PC-9 (cell line): ENCODE measurements at regions not wholly inside any gene's neighbourhood (a gene's known extent, or its start where the extent isn't known, plus 50 kb on each side); places are given as distances from the start of the nearest gene placed in this dataset.
A peak's percentile ranks its signal among the peaks of the same experiment; 100 is the strongest.

Experiments
- BruUV-seq: library from RNA; stranded (reverse); fragments of 400-500 nt; replicated peaks from 2 replicates; lab custom pipeline; 2021; lab: Mats Ljungman, UMichigan
- CTCF ChIA-PET: fragments of 300-600 bp; sonication (Branson Sonifier 250); formaldehyde crosslinking; loops from one replicate; lab custom pipeline; 2022; ENCODE audit warnings: antibody characterized with exemption; lab: Charles Lee
- POLR2A ChIA-PET: fragments of 300-600 bp; sonication (Branson Sonifier 250); formaldehyde crosslinking; loops from one replicate; lab custom pipeline; 2022; ENCODE audit warnings: antibody characterized with exemption; ENCODE audit not compliant: unreplicated experiment; lab: Charles Lee
- DNase-seq, 2 experiments: peaks; one replicate each; pipeline versions ENCODE4 v3.0.0 to v3.0.0-alpha.2; 2015 to 2022; ENCODE audit warnings: mixed read lengths in 1 of 2
- H2AFZ ChIP-seq: fragments of 200-600 bp; sonication (generic); 2 replicates; pipeline ENCODE4 v1.8.1; 2017; ENCODE audit warnings: antibody characterized with exemption
- H3F3A ChIP-seq: fragments of 200-600 bp; sonication (generic); 2 replicates; pipeline ENCODE4 v1.8.1; 2017; ENCODE audit warnings: antibody characterized with exemption, mild to moderate bottlenecking, low read depth; ENCODE audit not compliant: insufficient read depth
- H3K27ac ChIP-seq: fragments of 200-600 bp; sonication (generic); 2 replicates; pipeline ENCODE4 v1.6.1; 2016; ENCODE audit warnings: mixed run types
- H3K27me3 ChIP-seq: fragments of 200-600 bp; sonication (generic); 2 replicates; pipeline ENCODE4 v1.6.1; 2016; ENCODE audit warnings: low read depth, mixed run types; ENCODE audit not compliant: insufficient read depth
- H3K36me3 ChIP-seq: fragments of 200-600 bp; sonication (generic); 2 replicates; pipeline ENCODE4 v1.6.1; 2016; ENCODE audit warnings: low read depth, mixed run types
- H3K4me1 ChIP-seq: fragments of 200-600 bp; sonication (generic); replicated peaks from 2 replicates; pipeline ENCODE4 v1.6.1; 2016; ENCODE audit warnings: mixed run types; ENCODE audit not compliant: insufficient read depth
- H3K4me2 ChIP-seq: fragments of 200-600 bp; sonication (generic); 2 replicates; pipeline ENCODE4 v1.6.1; 2017; ENCODE audit warnings: mixed run types
- H3K4me3 ChIP-seq: fragments of 200-600 bp; sonication (generic); 2 replicates; pipeline ENCODE4 v1.6.1; 2016; ENCODE audit warnings: mixed run types
- H3K79me2 ChIP-seq: fragments of 200-600 bp; sonication (generic); 2 replicates; pipeline ENCODE4 v1.6.1; 2017; ENCODE audit warnings: low read depth, mixed run types
- H3K9me2 ChIP-seq: fragments of 200-600 bp; sonication (generic); 2 replicates; pipeline ENCODE4 v1.8.1; 2017; ENCODE audit warnings: mild to moderate bottlenecking; ENCODE audit not compliant: insufficient read depth
- H3K9me3 ChIP-seq: fragments of 200-600 bp; sonication (generic); 2 replicates; pipeline ENCODE4 v1.8.1; 2016; ENCODE audit warnings: low read depth; ENCODE audit not compliant: insufficient read depth
- H4K20me1 ChIP-seq: fragments of 200-600 bp; sonication (generic); 2 replicates; pipeline ENCODE4 v1.8.1; 2017; ENCODE audit not compliant: insufficient read depth
- CTCF ChIP-seq: fragments of 200-600 bp; sonication (generic); conservative IDR thresholded peaks from 2 replicates; pipeline ENCODE4 v1.6.1; 2017; ENCODE audit warnings: mixed run types, antibody characterized with exemption, mild to moderate bottlenecking, moderate library complexity
- EZH2 ChIP-seq: fragments of 200-600 bp; sonication (generic); IDR thresholded peaks from 2 replicates; pipeline ENCODE4 v1.8.0; 2017; ENCODE audit warnings: antibody characterized with exemption, low read depth
- intact Hi-C: fragments of 100-400 bp; cut with micrococcal nuclease; formaldehyde crosslinking; loops from one replicate; pipeline ENCODE4 v1.10.0; 2022; ENCODE audit not compliant: unreplicated experiment

- no TSS peak for BruUV-seq
- TF ChIP-seq EZH2 (no peak), CTCF (no peak)
- H4K20me1 ChIP-seq: no peaks in the 10 kb centered on the region
- CTCF ChIA-PET: interaction anchor here (0.7 to 1.4 kb wide), 3 partner anchors 334 to 1197 kb away, joined by 4 to 6 read pairs (median 5); no protein-coding TSS in a partner anchor
- H3F3A ChIP-seq: no peaks in the 10 kb centered on the region
- DNase-seq: no peak
- no peak overlapping the region for H3K27ac ChIP-seq
- POLR2A ChIA-PET: no interaction called here
- H3K4me2 ChIP-seq: no peak overlapping the region
- no peaks in the 10 kb centered on the region for H3K79me2 ChIP-seq
- H3K4me3 ChIP-seq: no peak overlapping the region
- H3K27me3 ChIP-seq: no peaks in the 10 kb centered on the region
- no peaks in the 10 kb centered on the region for H3K36me3 ChIP-seq
- H3K9me2 ChIP-seq: no peaks in the 10 kb centered on the region
- intact Hi-C loops: loop anchor here (5.0 to 10.0 kb wide), 2 partner anchors 560 to 1762 kb away; no protein-coding TSS in a partner anchor
- H3K4me1 ChIP-seq: no peaks in the 10 kb centered on the region; the same call in 1 of the 2 replicates
- no peaks in the 10 kb centered on the region for H3K9me3 ChIP-seq
- H2AFZ ChIP-seq: no peak overlapping the region
Observed at GRCh38 chr18:8987241-8987640, 115.3 kb upstream of the NDUFV2 start.

DNA sequence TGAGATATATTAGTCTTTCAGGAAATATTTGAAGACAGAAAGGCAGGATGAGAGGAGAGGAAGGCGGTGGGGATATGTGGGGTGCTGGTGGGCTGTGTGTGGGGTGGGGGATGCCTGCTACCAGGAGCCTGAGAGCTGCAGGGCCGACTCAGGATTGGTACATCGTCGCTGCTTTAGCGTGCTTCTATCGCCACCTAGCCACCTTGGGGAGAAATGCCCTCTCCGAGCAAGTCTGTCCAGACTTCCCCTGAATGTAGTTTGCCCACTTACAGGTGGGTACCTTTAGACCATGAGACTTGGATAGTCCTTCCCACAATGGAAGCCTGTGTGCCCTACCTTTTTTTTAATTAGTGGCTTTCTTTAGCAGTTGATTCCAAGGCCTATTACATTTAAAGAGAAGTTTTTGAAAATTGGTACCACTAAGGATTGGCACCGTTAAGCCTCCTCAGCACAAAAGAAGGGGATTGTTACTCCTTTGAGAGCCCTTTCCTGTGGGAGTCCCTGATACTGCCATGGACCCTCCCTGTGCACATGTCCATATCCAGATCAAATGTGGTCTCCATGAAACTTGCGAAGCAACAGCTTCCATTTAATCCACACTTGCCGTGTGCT is 114.1 kb upstream of the NDUFV2 start:
- POLR2A ChIA-PET: no interaction called here

GRCh38 chr18:8989017-8989416 is 113.5 kb upstream of the NDUFV2 start:
- Histone ChIP-seq H3K4me2 (no peak overlapping the region), H3K27ac (no peak overlapping the region), H3F3A (no peaks in the 10 kb centered on the region), H3K4me3 (no peak overlapping the region), H3K4me1 (no peaks in the 10 kb centered on the region; the same call in 1 of the 2 replicates), H4K20me1 (no peaks in the 10 kb centered on the region), H3K36me3 (no peaks in the 10 kb centered on the region), H3K27me3 (no peaks in the 10 kb centered on the region), H2AFZ (no peak overlapping the region), H3K9me3 (no peaks in the 10 kb centered on the region), H3K79me2 (no peaks in the 10 kb centered on the region), H3K9me2 (no peaks in the 10 kb centered on the region)
- intact Hi-C loops: loop anchor here (5.0 to 10.0 kb wide), 2 partner anchors 562 to 1764 kb away; no protein-coding TSS in a partner anchor
- no peak for DNase-seq
- ChIA-PET POLR2A (no interaction called here), CTCF (interaction anchor here (1.7 kb wide), 1 partner anchor 292 kb away, joined by 7 read pairs; no protein-coding TSS in a partner anchor)
- TF ChIP-seq CTCF (no peak), EZH2 (no peak)
- no TSS peak for BruUV-seq

More for the DNA sequence above, 114.1 kb upstream of the NDUFV2 start:
- DNase-seq: peak; percentile 43 to 49
- H3K4me3 ChIP-seq: no peak overlapping the region
- intact Hi-C loops: loop anchor here (1.0 to 10.0 kb wide), 4 partner anchors 160 to 1764 kb away; no protein-coding TSS in a partner anchor
- no peaks in the 10 kb centered on the region for H4K20me1 ChIP-seq
- H3K4me2 ChIP-seq: no peak overlapping the region
- no peaks in the 10 kb centered on the region for H3K36me3 ChIP-seq
- CTCF ChIA-PET: interaction anchor here (0.6 to 1.7 kb wide), 8 partner anchors 188 to 1198 kb away, joined by 3 to 7 read pairs (median 4); no protein-coding TSS in a partner anchor
- TF ChIP-seq EZH2 (no peak), CTCF (peak; percentile 85)
- no peak overlapping the region for H2AFZ ChIP-seq
- no peaks in the 10 kb centered on the region; the same call in 1 of the 2 replicates for H3K4me1 ChIP-seq
- no peaks in the 10 kb centered on the region for H3K27me3 ChIP-seq
- no peaks in the 10 kb centered on the region for H3F3A ChIP-seq
- H3K27ac ChIP-seq: no peak overlapping the region
- H3K79me2 ChIP-seq: no peaks in the 10 kb centered on the region
- H3K9me2 ChIP-seq: no peaks in the 10 kb centered on the region
- H3K9me3 ChIP-seq: no peaks in the 10 kb centered on the region
- BruUV-seq: no TSS peak
